ENCODE measurements at regions not wholly inside any gene's neighbourhood (a gene's known extent, or its start where the extent isn't known, plus 50 kb on each side); places are given as distances from the start of the nearest gene placed in this dataset.

DNA sequence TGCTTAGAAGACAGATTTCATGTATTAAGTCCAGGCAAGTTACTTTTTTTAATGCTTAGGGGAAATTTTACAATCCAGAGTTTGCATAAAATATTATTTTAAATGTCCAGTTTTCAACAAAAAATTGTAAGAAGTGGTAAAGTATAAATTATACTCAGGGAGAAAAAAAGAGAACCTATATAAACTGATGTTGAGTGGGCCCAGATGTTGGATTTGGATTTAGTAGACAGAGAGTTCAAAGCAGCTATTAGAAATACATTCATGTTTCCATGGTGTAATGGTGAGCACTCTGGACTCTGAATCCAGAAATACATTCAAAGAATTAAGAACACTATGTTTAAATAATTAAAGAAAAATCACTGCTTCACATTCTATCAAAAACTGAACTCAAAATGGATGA, 349.9 kb upstream of the ZNF507 start:
- no peak for DNase-seq

DNA sequence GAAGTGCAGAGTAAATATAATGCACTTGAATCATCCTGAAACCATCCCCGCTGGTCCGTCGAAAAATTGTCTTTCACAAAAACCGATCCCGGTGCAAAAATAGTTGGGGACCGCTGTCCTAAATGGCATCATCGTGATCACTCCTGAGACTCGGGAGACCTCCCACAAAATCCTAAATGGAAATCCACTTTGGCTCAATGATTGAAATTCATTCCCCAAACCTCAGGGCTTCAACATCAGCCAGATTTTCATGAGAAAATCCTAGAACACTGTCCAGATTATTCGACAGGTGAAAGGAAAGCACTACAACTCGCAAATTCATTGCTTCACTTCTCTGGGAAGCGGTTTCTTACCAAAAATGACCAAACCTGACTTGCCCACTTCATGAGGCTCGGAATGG, 335.3 kb upstream of the ZNF507 start:
- DNase-seq: no peak

DNA sequence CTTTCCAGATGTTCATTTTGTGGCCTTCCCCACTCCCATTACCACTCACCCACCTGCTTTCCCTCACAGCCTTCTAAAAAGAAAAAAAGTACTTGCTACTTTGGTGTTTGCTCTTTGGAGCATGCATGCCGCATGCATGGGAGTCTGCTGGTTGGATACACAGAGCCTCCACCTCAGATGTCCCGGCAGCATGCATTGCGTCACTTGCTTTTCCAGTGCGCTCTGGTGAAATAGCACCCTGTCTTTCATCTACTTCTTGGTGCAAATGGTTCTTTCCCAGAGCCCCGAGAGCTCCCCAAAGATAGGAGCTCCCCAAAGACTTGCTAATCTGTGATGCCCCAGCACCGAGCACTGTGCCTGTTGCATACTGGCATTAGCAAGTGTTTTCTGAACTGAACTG, 333.2 kb upstream of the ZNF507 start:
- no peak for DNase-seq

DNA sequence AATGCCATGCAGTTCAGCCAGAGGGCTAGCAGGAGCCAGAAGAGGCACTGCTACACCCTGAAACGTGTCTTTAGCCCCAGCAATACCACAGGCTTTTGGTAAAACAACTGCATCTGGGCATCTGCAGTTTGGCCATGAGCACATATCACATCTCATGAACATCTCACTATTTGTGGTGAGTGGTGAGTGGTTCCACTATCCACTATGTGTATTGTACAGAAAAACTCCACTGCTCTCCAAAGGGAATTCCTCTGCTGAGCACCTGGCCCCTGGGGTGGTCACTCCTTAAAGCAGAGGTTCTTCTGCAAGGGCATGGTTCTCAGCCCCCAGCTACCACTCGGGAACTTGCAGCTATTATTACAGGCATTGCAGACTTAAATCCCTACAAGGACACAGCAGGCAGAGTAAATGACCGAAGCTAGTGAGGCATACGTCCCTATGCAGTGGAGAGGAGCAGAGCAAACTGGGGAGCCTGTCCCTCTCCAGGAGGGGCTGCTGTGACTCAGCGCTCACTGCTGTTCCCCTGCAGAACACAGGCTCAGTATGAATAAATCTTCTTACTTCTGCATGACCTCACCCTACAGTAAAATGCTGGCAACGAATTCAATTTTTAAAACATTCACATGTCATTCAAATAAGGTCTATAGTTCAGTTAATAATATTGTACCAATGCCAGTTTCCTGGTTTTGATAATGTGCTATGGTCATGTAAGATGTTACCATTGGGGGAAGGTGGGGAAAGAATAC, 332.4 kb upstream of the ZNF507 start:
- DNase-seq: no peak

- no peak for DNase-seq
These were observed 328.0 kb upstream of the ZNF507 start for GRCh38 chr19:32017176-32017953.

DNA sequence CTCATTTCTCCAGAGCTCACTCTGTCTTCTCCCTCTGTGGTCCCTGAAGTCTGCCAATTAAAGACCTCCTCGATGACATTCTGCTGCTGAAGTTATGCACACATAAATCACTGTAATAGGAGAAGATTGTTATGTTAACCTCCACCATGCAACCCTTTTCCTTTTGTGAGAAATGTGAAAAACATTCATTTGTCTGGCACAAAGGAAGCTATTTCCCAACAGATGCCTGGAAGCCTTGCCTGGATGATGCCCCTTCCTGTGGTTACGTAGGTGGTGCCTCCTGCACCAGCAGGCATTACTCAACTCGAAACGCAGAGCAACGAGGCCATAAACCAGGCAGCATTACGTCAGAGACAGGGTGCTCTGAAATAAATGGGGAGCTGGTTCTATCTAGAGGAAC, 327.4 kb upstream of the ZNF507 start:
- no peak for DNase-seq

DNA sequence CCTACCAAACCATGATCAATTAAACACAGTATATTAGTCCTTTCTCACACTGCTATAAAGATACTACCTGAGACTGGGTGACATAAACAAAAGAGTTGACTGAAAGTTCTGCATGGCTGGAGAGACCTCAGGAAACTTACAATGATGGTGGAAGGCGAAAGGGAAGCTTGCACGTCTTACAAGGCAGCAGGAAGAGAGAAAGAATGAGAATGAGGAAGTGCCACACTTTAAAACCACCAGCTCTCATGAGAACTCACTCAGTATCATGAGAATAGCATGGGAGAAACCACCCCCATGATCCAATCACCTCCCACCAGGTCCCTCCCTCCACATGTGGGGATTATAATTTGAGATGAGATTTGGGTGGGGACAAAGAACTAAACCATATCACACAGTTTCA, 324.9 kb upstream of the ZNF507 start:
- no peak for DNase-seq

DNA sequence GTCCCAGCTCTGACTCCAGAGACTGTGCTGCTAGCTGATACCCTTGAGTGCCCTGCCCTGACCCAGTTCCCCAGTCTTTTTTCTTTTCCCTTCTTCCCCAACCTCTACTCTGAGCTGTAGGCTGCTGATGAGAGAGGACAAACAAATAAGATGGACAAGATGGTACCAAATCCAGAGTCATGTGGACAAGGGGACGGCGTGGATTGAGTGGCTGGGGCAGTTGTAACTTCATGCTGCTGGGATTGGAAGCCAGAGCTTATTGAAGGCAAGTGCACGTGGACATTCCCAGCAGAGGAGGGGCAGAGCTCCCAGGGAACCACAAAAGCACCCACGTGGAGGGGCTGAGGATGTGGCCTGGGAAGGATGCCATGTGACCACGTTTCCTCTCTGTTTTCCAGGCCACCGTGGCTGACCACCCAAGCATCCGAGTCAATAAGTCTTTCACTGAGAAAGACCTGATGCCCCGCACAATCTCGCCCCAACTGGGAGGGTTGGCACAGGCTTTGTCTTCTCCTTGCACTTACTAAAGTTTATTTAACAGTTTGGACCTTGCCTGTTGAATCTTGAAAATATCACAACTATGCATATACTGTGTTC, 323.3 kb upstream of the ZNF507 start:
- DNase-seq: no peak

DNA sequence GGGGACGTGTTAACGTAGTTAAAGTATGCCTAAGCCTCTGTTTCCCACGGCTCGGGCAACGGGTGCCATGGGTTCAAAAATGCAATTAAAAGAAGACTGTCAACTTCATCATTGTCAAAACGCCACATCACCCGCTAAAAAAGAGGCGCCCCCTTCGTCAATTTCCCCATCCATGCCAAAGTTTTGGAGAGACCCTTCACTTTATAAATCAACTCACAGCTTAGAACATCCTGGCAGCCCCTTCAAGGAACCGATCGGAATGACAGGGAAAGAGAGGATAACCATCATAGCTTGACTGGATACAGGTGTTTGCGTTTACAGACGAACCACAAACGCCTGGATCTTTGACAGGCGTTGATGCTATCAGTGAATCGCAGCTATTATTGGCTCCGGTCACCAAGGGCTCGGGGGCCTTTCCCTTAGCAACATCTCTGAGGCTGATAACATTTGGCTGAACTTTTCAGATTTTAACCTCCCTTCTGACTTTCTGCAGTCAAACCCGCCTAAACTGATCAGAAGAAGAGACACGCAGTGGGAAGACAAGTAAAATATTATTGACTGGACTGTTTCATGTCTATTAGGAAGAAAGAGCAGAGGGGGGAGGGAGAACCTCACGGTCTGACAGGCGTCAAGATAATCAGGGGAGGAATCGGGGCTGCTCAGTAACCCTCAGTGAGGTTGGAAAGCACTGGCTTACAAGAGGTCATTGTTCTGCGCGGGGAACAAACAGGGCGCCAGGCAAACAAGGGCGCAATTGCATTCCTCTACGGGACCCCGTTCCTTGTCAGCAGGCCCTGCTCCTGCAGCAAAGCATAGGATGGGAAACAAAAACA, 322.5 kb upstream of the ZNF507 start:
- no peak for DNase-seq

GRCh38 chr19:32023564-32023832, 321.9 kb upstream of the ZNF507 start:
- no peak for DNase-seq

DNA sequence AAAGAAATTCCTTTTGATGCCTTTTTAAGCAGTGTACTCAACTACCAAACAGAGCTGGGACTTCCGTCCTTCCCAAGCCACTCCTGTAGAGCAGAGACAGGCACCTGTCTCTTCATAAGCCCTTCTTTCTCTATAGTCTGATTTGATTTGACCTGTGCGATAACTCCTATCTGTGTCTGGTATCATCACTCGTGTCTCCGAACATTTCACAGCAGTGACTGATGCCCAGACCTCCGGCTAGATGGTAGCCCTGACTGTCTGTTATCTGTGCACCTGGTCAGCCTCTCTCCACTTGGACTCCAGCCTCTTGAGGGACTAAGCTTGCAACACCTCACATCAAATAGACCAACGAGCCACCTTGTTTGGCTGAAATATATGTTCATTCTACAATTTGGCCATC, 316.2 kb upstream of the ZNF507 start:
- DNase-seq: no peak

DNA sequence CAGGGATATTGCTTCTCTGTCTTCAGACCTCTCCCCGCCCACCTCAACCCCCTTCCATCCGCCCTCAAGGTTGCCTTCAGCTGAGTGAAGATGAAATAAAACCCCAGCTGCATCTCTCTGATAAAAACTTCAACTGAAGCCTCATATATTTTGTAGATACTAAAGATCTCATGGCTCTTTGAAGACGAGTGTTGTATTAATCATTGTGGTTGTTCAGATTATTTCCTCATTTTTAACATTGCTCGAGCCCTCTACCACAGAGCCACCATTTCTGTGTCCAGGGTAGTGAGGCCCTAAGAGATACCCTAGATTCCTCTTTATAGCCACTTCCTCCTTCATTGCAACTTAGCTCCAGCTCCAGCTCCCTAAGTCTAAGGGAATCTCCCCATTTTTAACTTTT, 312.8 kb upstream of the ZNF507 start:
- DNase-seq: no peak

- DNase-seq: no peak
These were observed 309.8 kb upstream of the ZNF507 start for GRCh38 chr19:32035626-32036025.

DNA sequence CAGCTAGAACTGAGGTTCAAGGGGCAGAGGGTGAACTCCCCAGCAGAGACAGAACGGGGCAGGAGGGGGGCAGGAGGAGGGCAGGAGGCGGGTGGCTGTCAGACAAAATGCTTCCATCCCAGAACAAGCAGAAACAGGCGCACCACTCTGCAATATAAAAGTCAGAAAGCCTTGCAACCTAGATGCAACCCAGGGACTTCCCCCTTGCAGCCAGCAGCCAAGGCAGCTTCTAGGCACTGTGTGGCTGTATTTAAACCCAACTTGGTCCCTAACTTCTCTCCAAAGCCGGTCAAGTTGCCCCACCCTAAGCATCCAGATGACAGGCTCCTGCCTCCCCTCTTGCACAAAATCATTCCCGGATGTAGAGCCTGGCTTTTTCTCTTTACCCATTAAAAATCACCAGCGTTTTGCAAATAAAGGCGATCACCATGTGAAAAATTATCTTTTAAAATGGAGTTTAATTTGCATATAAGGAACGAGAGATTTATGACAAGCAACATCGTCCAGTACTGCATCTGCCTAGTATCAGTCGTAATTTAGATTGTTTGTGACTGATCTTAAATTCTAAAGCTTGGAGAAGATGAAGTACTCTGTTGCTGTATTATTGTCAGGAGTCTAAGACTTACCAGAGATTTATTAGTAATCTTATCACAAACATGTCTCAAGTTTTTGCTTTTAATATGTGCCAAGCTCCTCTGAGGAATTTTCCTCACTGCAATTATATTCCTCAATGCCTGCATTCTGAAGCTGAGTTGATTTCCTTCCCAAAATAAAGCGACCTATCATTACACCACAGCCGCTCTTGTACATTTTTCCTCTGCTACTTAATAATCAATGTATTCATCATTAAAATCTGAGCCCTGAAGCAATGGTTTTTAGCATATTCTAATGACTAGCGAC, 307.1 kb upstream of the ZNF507 start:
- no peak for DNase-seq

GRCh38 chr19:32038961-32039360, 306.4 kb upstream of the ZNF507 start:
- DNase-seq: no peak

DNA sequence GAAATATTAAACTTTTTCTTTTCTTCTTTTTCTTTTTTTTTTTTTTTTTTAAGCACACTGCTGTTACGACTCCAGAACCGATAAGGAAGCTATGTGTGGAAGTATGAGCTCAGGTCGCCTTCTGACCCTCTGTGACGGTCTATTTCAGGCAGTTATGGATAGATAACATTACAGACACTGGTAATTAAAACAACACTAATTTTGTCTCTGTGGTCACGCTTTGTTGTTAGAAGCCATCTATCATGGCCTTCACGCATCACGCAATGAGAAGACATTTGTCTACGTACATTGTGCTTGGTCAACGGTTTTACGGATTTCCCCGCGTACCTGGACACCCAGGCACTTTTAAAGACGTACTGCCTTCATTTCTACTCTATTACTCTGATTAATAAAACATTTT, 306.0 kb upstream of the ZNF507 start:
- DNase-seq: no peak

DNA sequence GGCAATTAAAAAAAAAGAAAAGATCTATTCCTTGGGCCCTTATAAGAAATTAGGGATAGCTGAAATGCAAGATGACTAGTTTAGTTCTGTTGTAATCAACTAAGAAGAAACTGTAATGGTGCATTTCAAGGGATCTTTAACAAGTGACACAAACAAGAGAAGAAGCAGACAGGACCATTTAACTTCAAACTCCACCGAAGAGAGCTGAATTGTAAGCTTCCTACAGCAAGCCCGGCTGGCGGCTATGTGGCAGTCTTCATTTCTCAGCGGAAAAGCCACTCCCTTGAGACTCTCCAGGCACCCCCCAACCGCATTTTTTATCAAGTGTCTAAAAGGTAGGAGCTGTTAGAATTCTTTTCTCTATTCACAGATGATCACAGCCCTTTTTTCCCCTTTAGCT, 305.2 kb upstream of the ZNF507 start:
- DNase-seq: no peak

- no peak for DNase-seq
These were observed 303.6 kb upstream of the ZNF507 start for GRCh38 chr19:32041681-32042292.

- no peak for DNase-seq
These were observed 297.6 kb upstream of the ZNF507 start for GRCh38 chr19:32047788-32048187.

- DNase-seq: no peak
These were observed 292.0 kb upstream of the ZNF507 start for GRCh38 chr19:32053376-32053775.

DNA sequence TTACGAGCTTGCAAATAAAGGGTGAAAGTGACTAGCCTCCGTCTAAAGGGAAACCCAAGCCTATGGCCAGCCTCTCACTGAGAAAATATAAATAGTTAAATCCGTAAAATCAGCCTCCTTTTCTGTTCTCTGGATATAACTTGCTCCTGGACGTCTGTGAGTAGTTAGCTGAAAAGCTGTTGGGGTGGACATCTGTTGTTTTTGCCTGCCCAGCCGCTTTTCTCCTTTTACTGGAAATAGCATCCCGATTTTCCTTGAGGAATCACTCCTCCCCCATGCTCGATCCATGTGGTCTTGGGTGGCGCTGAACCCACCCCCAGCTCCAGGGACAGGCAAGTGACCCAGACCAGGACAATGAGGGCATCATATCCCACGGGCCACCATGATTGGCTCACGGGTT, 291.5 kb upstream of the ZNF507 start:
- DNase-seq: no peak

DNA sequence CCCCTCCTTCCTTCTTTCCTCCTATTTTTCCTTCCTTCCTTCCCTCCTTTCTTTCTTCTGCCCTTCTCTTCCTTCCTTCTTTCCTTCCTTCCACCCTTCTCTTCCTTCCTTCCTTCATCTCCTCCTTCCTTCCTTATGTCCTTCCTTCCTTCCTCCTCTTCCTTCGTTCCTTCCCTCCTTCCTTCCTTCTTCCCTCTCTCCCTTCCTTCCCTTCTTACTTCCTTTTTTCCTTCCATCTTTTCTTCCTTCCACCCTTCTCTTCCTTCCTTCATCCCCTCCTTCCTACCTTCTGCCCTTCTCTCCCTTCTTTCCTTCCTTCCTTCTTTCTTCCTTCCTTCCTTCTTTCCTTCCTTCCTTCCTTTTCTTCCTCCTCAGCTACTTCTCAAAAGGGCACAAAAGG, 287.3 kb upstream of the ZNF507 start:
- no peak for DNase-seq

Data from T-helper 9 cell (primary cell).